HG03135 (cell line): ENCODE measurements at regions not wholly inside any gene's neighbourhood (a gene's known extent, or its start where the extent isn't known, plus 50 kb on each side); places are given as distances from the start of the nearest gene placed in this dataset.

Experiments
- ATAC-seq: cut with Tn5 transposase; IDR thresholded peaks from one replicate; pipeline ENCODE4 v1.9.1; 2021; ENCODE audit warnings: mild to moderate bottlenecking, moderate library complexity; ENCODE audit not compliant: unreplicated experiment

GRCh38 chr10:76736392-76736791, 901.2 kb downstream of the KCNMA1 start:
- no peak for ATAC-seq

GRCh38 chr10:76735866-76736265, 901.7 kb downstream of the KCNMA1 start:
- ATAC-seq = no peak

GRCh38 chr10:76733441-76733936, 904.1 kb downstream of the KCNMA1 start:
- no peak for ATAC-seq

DNA sequence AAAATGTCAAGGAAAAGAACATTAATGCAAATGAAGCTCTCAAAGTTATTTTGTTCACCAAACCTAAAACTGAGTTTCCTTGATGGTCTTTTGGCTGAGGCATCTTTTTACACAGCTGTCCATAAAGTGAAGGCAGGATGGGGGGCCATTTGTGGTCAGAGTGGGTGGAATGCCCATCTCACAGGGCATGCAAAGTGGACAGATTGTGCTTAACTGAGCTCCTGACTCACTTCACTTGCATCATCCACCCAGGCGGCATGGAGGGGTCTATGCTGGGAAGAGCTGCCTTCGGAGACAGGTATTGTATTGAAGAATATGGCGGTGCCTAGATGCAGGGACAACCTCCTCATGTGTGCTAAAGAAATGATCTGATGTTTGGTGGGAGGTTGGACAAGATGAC, 905.3 kb downstream of the KCNMA1 start:
- no peak for ATAC-seq

DNA sequence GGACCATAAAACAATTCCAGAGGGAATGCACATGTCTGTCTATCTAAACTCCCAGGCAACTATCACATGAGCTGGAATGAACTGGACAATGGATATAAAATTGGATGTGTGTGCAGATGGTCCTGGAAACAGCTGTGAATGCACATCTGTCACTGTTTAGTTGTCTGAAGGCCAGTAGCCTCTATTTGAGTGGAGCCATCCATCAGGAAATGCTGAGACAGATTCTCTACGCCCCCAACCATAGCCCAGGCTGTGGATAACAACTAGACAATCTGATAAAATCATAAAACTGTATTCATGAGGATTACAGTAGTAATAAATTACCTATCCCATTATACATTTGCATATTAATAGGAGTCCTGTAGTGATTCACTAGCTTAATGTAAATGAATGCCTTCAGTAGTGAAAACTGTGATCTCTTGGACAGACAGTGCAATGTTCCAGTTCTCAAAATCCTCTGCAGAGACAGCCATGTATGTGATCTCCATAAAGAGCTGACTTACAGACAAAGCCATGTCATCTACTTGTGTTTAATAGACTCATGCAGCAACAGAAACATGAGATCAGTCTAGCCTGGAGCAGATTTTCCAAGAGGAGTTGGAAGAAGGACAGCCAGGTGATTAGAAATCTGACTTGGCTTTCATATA, 907.6 kb downstream of the KCNMA1 start:
- no peak for ATAC-seq

- no peak for ATAC-seq
Observed at GRCh38 chr10:76729346-76729745, 908.3 kb downstream of the KCNMA1 start.

GRCh38 chr10:76727038-76727437, 910.6 kb downstream of the KCNMA1 start:
- ATAC-seq = no peak

- no peak for ATAC-seq
Observed at GRCh38 chr10:76723844-76724243, 913.8 kb downstream of the KCNMA1 start.

DNA sequence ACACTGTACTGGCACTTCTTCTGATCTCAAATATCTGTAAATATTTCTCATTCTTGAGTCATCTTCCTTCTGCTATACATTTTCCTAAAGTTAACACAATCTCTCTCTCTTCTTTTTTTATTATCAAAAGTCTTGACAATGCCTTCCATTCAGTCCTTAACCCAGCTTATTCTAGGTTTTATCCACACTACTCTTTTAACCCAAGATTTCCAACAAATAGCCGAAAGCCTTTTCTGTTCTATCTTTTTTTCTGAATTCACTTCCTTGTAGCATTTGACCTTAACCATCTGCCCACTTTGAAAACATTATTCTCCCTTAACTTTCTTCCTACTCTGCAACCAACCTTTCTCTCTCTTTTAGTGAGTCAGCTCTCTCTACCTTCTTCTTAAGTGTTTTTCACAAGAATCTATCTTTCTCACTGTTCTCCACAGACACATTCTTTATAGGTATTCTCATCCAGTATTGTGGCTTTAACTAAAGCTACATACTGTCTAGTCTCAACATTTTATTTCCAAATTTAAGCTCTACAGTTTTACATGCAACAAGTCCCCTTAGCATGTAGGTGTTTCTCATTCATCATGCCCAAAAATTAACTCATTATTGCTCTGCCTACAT, 915.6 kb downstream of the KCNMA1 start:
- no peak for ATAC-seq

GRCh38 chr10:76719006-76719405, 918.6 kb downstream of the KCNMA1 start:
- no peak for ATAC-seq

- no peak for ATAC-seq
Observed at GRCh38 chr10:76717141-76717540, 920.5 kb downstream of the KCNMA1 start.

DNA sequence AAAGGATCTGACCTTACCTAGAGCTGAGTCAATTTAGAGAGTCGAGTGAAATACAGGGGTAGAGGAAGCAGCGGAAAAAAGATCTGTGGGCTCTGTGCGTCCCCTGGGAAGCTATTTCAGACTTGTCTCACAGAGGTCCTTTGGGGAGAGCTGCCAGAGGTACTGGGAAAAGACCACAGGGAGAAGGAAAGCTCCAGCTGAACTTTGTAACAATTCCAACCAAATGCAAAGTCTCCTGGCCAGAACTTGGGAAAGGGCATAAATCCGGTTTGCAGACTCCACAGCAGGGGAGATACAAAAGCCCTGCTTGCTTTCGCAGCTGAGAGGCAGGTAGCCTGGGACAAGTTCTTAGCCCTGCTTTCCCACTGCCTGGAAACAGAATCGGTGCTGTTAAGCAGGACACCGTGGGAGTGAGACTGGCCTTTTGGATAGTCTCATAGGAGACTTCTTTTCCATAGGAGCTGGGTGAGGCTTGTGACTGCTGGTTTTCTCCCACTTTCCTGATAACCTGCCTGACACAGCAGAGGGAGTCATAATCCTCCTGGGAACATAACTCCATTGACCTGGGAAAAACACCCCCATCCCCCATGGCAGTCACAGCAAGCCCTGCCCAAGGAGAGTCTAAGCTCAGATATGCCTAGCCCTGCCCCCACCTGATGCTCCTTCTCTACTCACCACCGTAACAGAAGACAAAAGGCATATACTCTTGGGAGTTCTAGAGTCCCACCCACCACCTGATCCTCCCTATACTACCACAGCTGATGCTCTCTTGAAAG, 926.2 kb downstream of the KCNMA1 start:
- ATAC-seq = no peak

- ATAC-seq = no peak
Observed at GRCh38 chr10:76700241-76700640, 937.4 kb downstream of the KCNMA1 start.

DNA sequence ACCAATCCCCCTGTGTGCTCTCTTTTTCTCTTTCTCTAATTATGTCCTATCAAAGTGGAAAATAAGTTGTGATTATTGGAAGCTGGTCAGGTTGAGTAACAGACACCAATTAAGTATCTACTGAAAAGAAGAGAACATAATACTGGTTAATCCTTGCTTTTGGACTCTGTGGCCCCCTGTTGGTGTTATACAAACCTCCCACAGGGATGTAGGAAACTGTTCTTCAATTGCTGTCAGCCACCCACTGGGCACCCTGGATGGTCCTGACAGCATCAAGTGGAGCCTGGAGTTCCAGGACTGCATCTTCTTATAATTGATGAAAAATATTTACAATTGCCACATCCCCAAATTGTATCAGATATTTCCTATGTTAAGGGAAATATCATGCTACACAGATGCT, 939.7 kb downstream of the KCNMA1 start:
- ATAC-seq = no peak

DNA sequence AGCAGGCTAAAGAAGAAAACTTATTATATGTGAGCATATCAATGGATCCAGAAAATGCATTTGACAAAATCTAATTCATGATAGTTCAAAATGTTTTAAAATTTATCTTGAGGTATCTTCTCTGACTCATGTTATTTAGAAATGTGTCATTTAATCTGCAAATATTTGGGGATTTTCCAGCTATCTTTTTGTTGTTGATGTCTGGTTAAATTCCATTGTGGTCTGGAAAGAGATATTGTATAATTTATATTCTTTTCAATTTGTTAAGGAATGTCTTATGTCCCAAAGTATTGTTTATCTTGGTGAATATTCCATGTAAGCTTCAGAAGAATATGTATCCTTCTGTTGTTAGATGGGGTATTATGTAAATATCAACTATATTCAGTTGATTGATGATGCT, 942.5 kb downstream of the KCNMA1 start:
- ATAC-seq = no peak

GRCh38 chr10:76686201-76686600, 951.4 kb downstream of the KCNMA1 start:
- ATAC-seq = no peak

DNA sequence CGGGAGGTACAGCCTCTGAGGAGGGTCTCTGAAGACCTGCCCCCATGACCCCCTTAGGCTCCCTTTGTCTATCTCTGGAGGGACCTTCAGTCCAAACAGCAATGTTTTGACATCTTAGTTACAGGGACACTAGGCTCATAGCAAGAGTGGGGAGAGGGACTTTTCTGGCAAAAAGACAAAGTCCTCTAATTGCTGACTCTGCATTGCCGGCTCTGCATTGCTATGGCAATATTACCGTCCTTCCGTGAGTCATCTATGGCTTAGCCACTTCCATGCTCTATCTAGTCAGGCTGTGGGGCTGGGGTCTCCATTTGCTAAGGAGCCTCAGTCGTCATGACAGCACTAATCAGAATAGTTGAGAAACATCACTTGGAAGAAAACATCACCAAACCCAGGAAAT, 952.6 kb downstream of the KCNMA1 start:
- ATAC-seq = no peak

DNA sequence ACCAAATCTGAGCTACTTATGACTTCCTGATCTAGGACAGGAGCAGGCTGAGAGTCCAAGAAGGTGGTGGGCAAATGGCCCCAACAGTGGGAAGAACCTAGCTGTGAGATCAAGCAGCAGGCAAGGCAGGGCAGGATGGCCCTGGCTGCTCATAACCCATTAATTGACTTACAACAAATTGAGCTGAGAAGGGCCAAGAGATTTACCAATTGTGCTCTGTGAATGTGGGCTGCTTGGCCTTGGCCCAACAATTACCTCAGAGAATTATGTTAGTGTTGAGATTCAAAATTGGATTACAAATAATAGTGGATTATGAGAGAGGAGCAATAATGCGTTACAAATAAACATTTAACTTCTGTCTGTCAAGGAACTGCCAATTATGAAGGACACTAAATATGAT, 956.5 kb downstream of the KCNMA1 start:
- ATAC-seq = no peak

DNA sequence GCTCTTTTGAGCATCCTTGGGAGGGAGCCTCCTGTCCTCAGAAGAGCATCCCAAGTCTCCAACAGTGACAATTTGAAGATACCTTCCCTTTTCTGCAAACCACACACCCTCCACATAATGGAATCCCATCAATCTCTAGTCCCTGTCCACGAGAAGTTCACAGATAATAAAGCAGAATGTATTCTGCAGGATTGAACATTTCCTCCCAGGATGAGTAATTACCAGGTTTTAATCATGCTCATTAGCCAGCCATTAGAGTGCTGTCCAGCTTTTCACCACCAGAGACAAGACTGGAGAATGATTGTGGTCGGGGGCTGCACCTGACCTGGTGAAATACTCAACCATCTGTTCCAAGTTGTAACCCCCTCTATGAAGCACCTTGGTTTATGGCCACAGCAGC, 958.6 kb downstream of the KCNMA1 start:
- ATAC-seq = no peak

DNA sequence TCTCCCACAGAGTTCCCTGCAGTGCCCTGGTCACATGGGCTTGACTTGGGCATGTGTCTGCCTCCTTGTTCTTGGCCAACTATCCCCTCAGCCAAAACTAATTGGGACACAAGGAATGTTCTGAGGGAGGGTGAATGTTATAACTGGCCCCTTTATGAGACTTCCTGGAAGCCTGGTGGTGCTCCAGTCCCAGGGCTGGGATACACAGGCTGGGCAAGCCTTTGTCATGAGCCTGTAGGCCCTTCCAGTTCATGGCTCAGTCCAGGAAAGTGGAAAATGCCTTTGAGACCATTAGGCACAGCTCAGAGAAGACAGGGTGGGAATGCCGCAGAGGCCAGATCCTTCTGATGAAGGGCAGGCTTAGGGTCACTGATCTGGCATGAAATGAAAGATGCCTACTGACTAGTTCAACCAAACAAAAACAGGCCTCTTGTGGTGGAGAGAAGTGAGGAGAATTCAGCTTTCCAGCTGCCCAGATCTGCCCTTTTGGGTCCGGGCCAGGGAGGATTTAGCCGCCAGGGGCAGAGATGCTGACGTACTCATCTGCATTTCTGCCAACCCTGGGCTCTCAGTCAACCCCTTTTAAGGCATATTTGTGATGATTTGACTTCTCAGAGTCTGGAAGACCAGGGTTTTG, 961.5 kb downstream of the KCNMA1 start:
- no peak for ATAC-seq

GRCh38 chr10:76675561-76675950, 962.1 kb downstream of the KCNMA1 start:
- ATAC-seq = no peak
